ENCODE measurements at regions not wholly inside any gene's neighbourhood (a gene's known extent, or its start where the extent isn't known, plus 50 kb on each side); places are given as distances from the start of the nearest gene placed in this dataset.

- no peak for DNase-seq
These were observed 948.0 kb upstream of the EPHA7 start for GRCh38 chr6:94367316-94367715.

- DNase-seq = no peak
These were observed 942.9 kb upstream of the EPHA7 start for GRCh38 chr6:94362061-94362864.

GRCh38 chr6:94361304-94362060 is 942.1 kb upstream of the EPHA7 start:
- DNase-seq = no peak

- DNase-seq = no peak
These were observed 938.1 kb upstream of the EPHA7 start for GRCh38 chr6:94357381-94357980.

GRCh38 chr6:94350833-94351232 is 931.5 kb upstream of the EPHA7 start:
- DNase-seq = no peak

- DNase-seq = no peak
These were observed 929.9 kb upstream of the EPHA7 start for GRCh38 chr6:94349227-94349626.

GRCh38 chr6:94344866-94345265 is 925.5 kb upstream of the EPHA7 start:
- DNase-seq = no peak

- DNase-seq = no peak
These were observed 921.8 kb upstream of the EPHA7 start for GRCh38 chr6:94341173-94341572.

GRCh38 chr6:94323853-94324252 is 904.5 kb upstream of the EPHA7 start:
- DNase-seq = no peak

GRCh38 chr6:94300424-94301144 is 881.2 kb upstream of the EPHA7 start:
- no peak for DNase-seq

GRCh38 chr6:94289131-94289530 is 869.8 kb upstream of the EPHA7 start:
- no peak for DNase-seq

- DNase-seq = no peak
These were observed 858.8 kb upstream of the EPHA7 start for GRCh38 chr6:94278146-94278545.

- DNase-seq = no peak
These were observed 853.0 kb upstream of the EPHA7 start for GRCh38 chr6:94272327-94272726.

GRCh38 chr6:94270091-94270948 is 851.0 kb upstream of the EPHA7 start:
- DNase-seq = no peak

- no peak for DNase-seq
These were observed 849.9 kb upstream of the EPHA7 start for GRCh38 chr6:94269256-94269655.

- DNase-seq = no peak
These were observed 841.4 kb upstream of the EPHA7 start for GRCh38 chr6:94260765-94261164.

- DNase-seq = no peak
These were observed 835.3 kb upstream of the EPHA7 start for GRCh38 chr6:94254689-94255088.

- no peak for DNase-seq
These were observed 832.5 kb upstream of the EPHA7 start for GRCh38 chr6:94251878-94252277.

- DNase-seq = no peak
These were observed 826.0 kb upstream of the EPHA7 start for GRCh38 chr6:94245395-94245794.

GRCh38 chr6:94238868-94239267 is 819.5 kb upstream of the EPHA7 start:
- no peak for DNase-seq

- no peak for DNase-seq
These were observed 808.4 kb upstream of the EPHA7 start for GRCh38 chr6:94227741-94228140.

GRCh38 chr6:94217836-94218235 is 798.5 kb upstream of the EPHA7 start:
- no peak for DNase-seq

Measured in skin of body (tissue), 1 donor.